HCT116 (cell line): ENCODE measurements at regions not wholly inside any gene's neighbourhood (a gene's known extent, or its start where the extent isn't known, plus 50 kb on each side); places are given as distances from the start of the nearest gene placed in this dataset.

Experiments used
- ATAC-seq: fragments of 200-7000 bp; cut with Tn5 transposase; 2 replicates; pipeline ENCODE4 v1.9.1; 2020; ENCODE audit warnings: mild to moderate bottlenecking, moderate library complexity
- BruUV-seq: library from RNA; stranded (reverse); fragments of 400-500 nt; replicated peaks from 2 replicates; lab custom pipeline; 2021; lab: Mats Ljungman, UMichigan
- CTCF ChIA-PET: fragments of 300-600 bp; sonication (Branson Sonifier 250); formaldehyde crosslinking; loops from one replicate; lab custom pipeline; 2021; ENCODE audit warnings: antibody characterized with exemption; lab: Charles Lee
- POLR2A ChIA-PET: fragments of 300-600, 350-600 bp; sonication (Branson Sonifier 250); formaldehyde crosslinking; loops from one replicate; lab custom pipeline; 2021; ENCODE audit warnings: antibody characterized with exemption; lab: Charles Lee
- RAD21 ChIA-PET, 2 experiments: fragments of 300-600 bp; sonication (Branson Sonifier 250); formaldehyde crosslinking; loops; one replicate each; lab custom pipeline; 2023; ENCODE audit warnings: low total read pairs in 2 of 2; ENCODE audit not compliant: uncharacterized antibody in 2 of 2, unreplicated experiment in 2 of 2, low non-redundant PET in 1 of 2; lab: Charles Lee
- DNase-seq: peaks from one replicate; pipeline ENCODE4 v3.0.0-alpha.2; 2010; ENCODE audit warnings: low read depth, low spot score
- H2AFZ ChIP-seq: fragments of 200-600 bp; shearing (Covaris generic), sonication (generic); 2 replicates; pipeline ENCODE4 v1.6.1; 2017; ENCODE audit warnings: low read depth, mixed run types, mixed read lengths, antibody characterized with exemption, low read length; ENCODE audit not compliant: poor library complexity, severe bottlenecking
- H3K27ac ChIP-seq: 2 replicates; pipeline ENCODE4 v1.5.1; 2012; ENCODE audit warnings: low read depth, low read length
- H3K27me3 ChIP-seq: fragments of 200-600 bp; sonication (generic); 2 replicates; pipeline ENCODE4 v1.6.1; 2016; ENCODE audit warnings: mixed run types, low read length, mixed read lengths; ENCODE audit not compliant: insufficient read depth
- H3K36me3 ChIP-seq, 2 experiments: fragments of 200-500 bp in 1 of 2; fragments of 200-600 bp in 1 of 2; sonication (Bioruptor generic) in 1 of 2; sonication (generic) in 1 of 2; 2 replicates each; pipeline versions ENCODE4 v1.5.1 to v1.6.1; 2014 to 2016; ENCODE audit warnings: low read length in 2 of 2, inconsistent platforms in 1 of 2, mixed read lengths in 1 of 2, mixed run types in 1 of 2; ENCODE audit not compliant: insufficient read depth in 2 of 2, control insufficient read depth in 1 of 2
- H3K4me1 ChIP-seq, 2 experiments: fragments of 200-600 bp in 1 of 2; sonication (generic) in 1 of 2; 2 replicates each; pipeline versions ENCODE4 v1.5.1 to v1.6.1; 2012 to 2017; ENCODE audit warnings: low read length in 2 of 2, inconsistent platforms in 1 of 2, mild to moderate bottlenecking in 1 of 2, mixed read lengths in 1 of 2, mixed run types in 1 of 2, moderate library complexity in 1 of 2; ENCODE audit not compliant: insufficient read depth in 2 of 2, control insufficient read depth in 1 of 2
- H3K4me2 ChIP-seq: fragments of 200-600 bp; sonication (generic); 2 replicates; pipeline ENCODE4 v1.6.1; 2017; ENCODE audit warnings: mixed run types, low read length, mixed read lengths
- H3K4me3 ChIP-seq, 2 experiments: fragments of 200-600 bp in 1 of 2; sonication (generic) in 1 of 2; replicated peaks in 1 of 2; 2 replicates each; pipeline ENCODE4 v1.5.1; 2011 to 2016; ENCODE audit warnings: low read length in 2 of 2, control low read depth in 1 of 2, low read depth in 1 of 2, mild to moderate bottlenecking in 1 of 2, mixed read lengths in 1 of 2, mixed run types in 1 of 2
- H3K79me2 ChIP-seq: fragments of 200-600 bp; sonication (generic); 2 replicates; pipeline ENCODE4 v1.6.1; 2017; ENCODE audit warnings: mild to moderate bottlenecking, mixed run types, low read length, moderate library complexity, mixed read lengths; ENCODE audit not compliant: insufficient read depth
- H3K9ac ChIP-seq: fragments of 200-600 bp; sonication (generic); 2 replicates; pipeline ENCODE4 v1.6.1; 2016; ENCODE audit warnings: low read length, mixed read lengths
- H3K9me2 ChIP-seq: fragments of 200-600 bp; sonication (generic), shearing (Covaris generic); 2 replicates; pipeline ENCODE4 v1.6.1; 2017; ENCODE audit warnings: mixed run types, mild to moderate bottlenecking, moderate library complexity; ENCODE audit not compliant: insufficient read depth
- H3K9me3 ChIP-seq, 2 experiments: fragments of 200-500 bp in 1 of 2; fragments of 200-600 bp in 1 of 2; sonication (Bioruptor generic) in 1 of 2; sonication (generic) in 1 of 2; 2 replicates each; pipeline ENCODE4 v1.6.1; 2014 to 2017; ENCODE audit warnings: low read length in 2 of 2, mixed read lengths in 2 of 2, inconsistent platforms in 1 of 2, low read depth in 1 of 2, mild to moderate bottlenecking in 1 of 2, mixed run types in 1 of 2, moderate library complexity in 1 of 2; ENCODE audit not compliant: control insufficient read depth in 1 of 2, insufficient read depth in 1 of 2
- H4K20me1 ChIP-seq: fragments of 200-600 bp; sonication (generic), shearing (Covaris generic); 2 replicates; pipeline ENCODE4 v1.6.1; 2017; ENCODE audit warnings: mixed run types, mild to moderate bottlenecking, moderate library complexity; ENCODE audit not compliant: insufficient read depth
- CBX3 ChIP-seq: IDR thresholded peaks from 2 replicates; pipeline ENCODE4 v1.6.1; 2012; ENCODE audit warnings: low read depth
- SRF ChIP-seq: IDR thresholded peaks from 2 replicates; pipeline ENCODE4 v1.6.1; 2012; ENCODE audit warnings: low read depth
- TCF7L2 ChIP-seq: IDR thresholded peaks from 2 replicates; pipeline ENCODE4 v1.7.0; 2011; ENCODE audit warnings: borderline replicate concordance, inconsistent platforms; ENCODE audit not compliant: insufficient read depth, insufficient read length; ENCODE audit errors: extremely low read depth
- intact Hi-C: fragments of 100-400 bp; cut with micrococcal nuclease; formaldehyde crosslinking; loops from 2 replicates; pipeline ENCODE4 v1.10.0; 2022
- TF ChIP-seq, protein P1 (sequence below): IDR thresholded peaks from 2 replicates; pipeline ENCODE4 v1.6.1; 2012

DNA sequence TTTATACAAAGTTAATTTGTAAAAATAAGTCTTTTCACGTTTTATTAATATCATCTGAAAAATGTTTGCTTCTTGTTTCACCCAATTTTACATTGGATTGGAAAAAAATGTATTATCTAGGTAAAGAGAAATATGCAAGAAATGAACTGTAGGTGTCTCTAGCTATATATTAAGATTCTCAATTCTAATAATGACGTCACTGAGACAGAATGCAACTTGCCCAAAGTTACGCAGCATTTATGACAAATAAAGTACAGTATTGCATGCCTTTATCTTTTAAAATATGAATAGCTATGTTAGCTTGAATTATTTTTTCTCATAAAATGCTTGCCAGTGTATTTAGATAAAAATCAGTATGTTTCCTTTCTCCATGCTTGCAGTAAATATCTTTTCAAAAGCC lies 728.8 kb downstream of the RERGL start:
- Histone ChIP-seq H3K27ac (no peak overlapping the region), H3K4me3 (no peak overlapping the region), H3K79me2 (no peaks in the 10 kb centered on the region), H3K27me3 (no peaks in the 10 kb centered on the region), H3K9me2 (no peaks in the 10 kb centered on the region), H2AFZ (no peak overlapping the region), H3K36me3 (no peaks in the 10 kb centered on the region), H3K4me2 (no peak overlapping the region), H3K9ac (no peak overlapping the region), H3K9me3 (no peaks in the 10 kb centered on the region), H3K4me1 (no peaks in the 10 kb centered on the region), H4K20me1 (no peaks in the 10 kb centered on the region; the same call in 1 of the 2 replicates)
- ATAC-seq (no peak), DNase-seq (no peak)
- POLR2A ChIA-PET = no interaction called here
- TF ChIP-seq, protein P1, sequence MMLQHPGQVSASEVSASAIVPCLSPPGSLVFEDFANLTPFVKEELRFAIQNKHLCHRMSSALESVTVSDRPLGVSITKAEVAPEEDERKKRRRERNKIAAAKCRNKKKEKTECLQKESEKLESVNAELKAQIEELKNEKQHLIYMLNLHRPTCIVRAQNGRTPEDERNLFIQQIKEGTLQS = no peak
- TF ChIP-seq CBX3 = no peak
- TF ChIP-seq TCF7L2 = no peak
- TF ChIP-seq SRF = no peak
- RAD21 ChIA-PET = no interaction called here
- CTCF ChIA-PET = no interaction called here
- intact Hi-C loops = no loop called here
- BruUV-seq = no TSS peak

GRCh38 chr12:17358835-17359234 lies 731.2 kb downstream of the RERGL start:
- RAD21 ChIA-PET = no interaction called here
- Histone ChIP-seq H3K4me2 (no peak overlapping the region), H3K36me3 (no peaks in the 10 kb centered on the region), H3K4me1 (no peaks in the 10 kb centered on the region), H3K9me3 (no peaks in the 10 kb centered on the region), H3K79me2 (no peaks in the 10 kb centered on the region), H2AFZ (no peak overlapping the region), H4K20me1 (no peaks in the 10 kb centered on the region; the same call in 1 of the 2 replicates), H3K27me3 (no peaks in the 10 kb centered on the region), H3K4me3 (no peak overlapping the region), H3K9me2 (no peaks in the 10 kb centered on the region), H3K27ac (no peak overlapping the region), H3K9ac (no peak overlapping the region)
- intact Hi-C loops = no loop called here
- no TSS peak for BruUV-seq
- TF ChIP-seq CBX3 = no peak
- no peak for ATAC-seq
- CTCF ChIA-PET = no interaction called here
- POLR2A ChIA-PET = no interaction called here
- no peak for DNase-seq
